GM18498 (cell line): ENCODE measurements at regions not wholly inside any gene's neighbourhood (a gene's known extent, or its start where the extent isn't known, plus 50 kb on each side); places are given as distances from the start of the nearest gene placed in this dataset.

Experiments used
- ATAC-seq: cut with Tn5 transposase; IDR thresholded peaks from one replicate; pipeline ENCODE4 v1.9.1; 2021; ENCODE audit warnings: mild to moderate bottlenecking, moderate library complexity; ENCODE audit not compliant: unreplicated experiment

GRCh38 chr5:104273725-104274124 is 711.1 kb upstream of the NUDT12 start:
- ATAC-seq: no peak

- ATAC-seq: no peak
These were observed 704.9 kb upstream of the NUDT12 start for GRCh38 chr5:104267320-104268015.

GRCh38 chr5:104266161-104266560 is 703.6 kb upstream of the NUDT12 start:
- ATAC-seq: no peak

- ATAC-seq: no peak
These were observed 703.0 kb upstream of the NUDT12 start for GRCh38 chr5:104265531-104266140.

- no peak for ATAC-seq
These were observed 684.7 kb upstream of the NUDT12 start for GRCh38 chr5:104247260-104247659.

- no peak for ATAC-seq
These were observed 678.5 kb upstream of the NUDT12 start for GRCh38 chr5:104241046-104241445.

- ATAC-seq: no peak
These were observed 675.0 kb upstream of the NUDT12 start for GRCh38 chr5:104237586-104237985.

- no peak for ATAC-seq
These were observed 661.5 kb upstream of the NUDT12 start for GRCh38 chr5:104223885-104224773.

- no peak for ATAC-seq
These were observed 655.6 kb upstream of the NUDT12 start for GRCh38 chr5:104218200-104218599.

GRCh38 chr5:104213216-104213615 is 650.6 kb upstream of the NUDT12 start:
- ATAC-seq: no peak

- ATAC-seq: no peak
These were observed 637.2 kb upstream of the NUDT12 start for GRCh38 chr5:104199771-104200170.

- ATAC-seq: no peak
These were observed 635.6 kb upstream of the NUDT12 start for GRCh38 chr5:104198156-104198555.

- ATAC-seq: no peak
These were observed 627.3 kb upstream of the NUDT12 start for GRCh38 chr5:104189909-104190308.

- ATAC-seq: no peak
These were observed 626.4 kb upstream of the NUDT12 start for GRCh38 chr5:104189031-104189430.

- no peak for ATAC-seq
These were observed 625.1 kb upstream of the NUDT12 start for GRCh38 chr5:104187656-104188055.

- no peak for ATAC-seq
These were observed 623.9 kb upstream of the NUDT12 start for GRCh38 chr5:104186510-104186909.

- ATAC-seq: no peak
These were observed 623.5 kb upstream of the NUDT12 start for GRCh38 chr5:104186100-104186499.

- no peak for ATAC-seq
These were observed 621.7 kb upstream of the NUDT12 start for GRCh38 chr5:104184264-104184663.

- peak; percentile 56 for ATAC-seq
These were observed 616.4 kb upstream of the NUDT12 start for GRCh38 chr5:104178829-104179456.

GRCh38 chr5:104178066-104178465 is 615.5 kb upstream of the NUDT12 start:
- ATAC-seq: no peak

- ATAC-seq: no peak
These were observed 615.1 kb upstream of the NUDT12 start for GRCh38 chr5:104177651-104178050.
